HK-2 (cell line): ENCODE measurements at regions not wholly inside any gene's neighbourhood (a gene's known extent, or its start where the extent isn't known, plus 50 kb on each side); places are given as distances from the start of the nearest gene placed in this dataset.
"Not testable (repeated sequence)": the region's sequence is repeated elsewhere in the genome, so short reads cannot be mapped to it uniquely, and the experiment has no call there.

Experiments used
- DNase-seq: peaks from one replicate; pipeline ENCODE4 v3.0.0-alpha.2; 2018; ENCODE audit not compliant: unreplicated experiment

DNA sequence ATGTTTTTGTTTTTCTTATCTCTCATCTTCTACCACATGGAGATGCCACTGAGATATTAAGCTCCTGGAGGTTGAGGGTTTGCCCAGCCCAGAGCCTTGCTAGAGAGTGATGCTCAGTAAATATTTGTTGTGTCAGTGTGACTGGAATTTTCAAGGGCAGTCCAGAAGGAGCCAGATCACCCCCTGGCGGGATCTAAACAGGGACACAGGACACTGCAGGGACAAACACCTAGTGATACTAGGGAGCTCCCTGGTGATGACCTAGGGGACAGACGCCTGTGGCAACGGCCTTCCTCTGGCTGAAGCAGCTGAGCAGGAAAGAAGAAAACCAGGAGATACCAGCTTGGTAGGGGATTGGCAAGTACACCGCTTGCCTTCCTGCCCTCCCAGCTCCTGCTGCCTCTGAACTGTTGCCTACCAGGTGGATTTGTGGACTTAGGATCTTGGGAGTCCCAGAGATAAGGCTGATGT lies 714.4 kb upstream of the TBX3 start:
- DNase-seq: no peak

GRCh38 chr12:115396567-115396966 lies 712.6 kb upstream of the TBX3 start:
- no peak for DNase-seq

DNA sequence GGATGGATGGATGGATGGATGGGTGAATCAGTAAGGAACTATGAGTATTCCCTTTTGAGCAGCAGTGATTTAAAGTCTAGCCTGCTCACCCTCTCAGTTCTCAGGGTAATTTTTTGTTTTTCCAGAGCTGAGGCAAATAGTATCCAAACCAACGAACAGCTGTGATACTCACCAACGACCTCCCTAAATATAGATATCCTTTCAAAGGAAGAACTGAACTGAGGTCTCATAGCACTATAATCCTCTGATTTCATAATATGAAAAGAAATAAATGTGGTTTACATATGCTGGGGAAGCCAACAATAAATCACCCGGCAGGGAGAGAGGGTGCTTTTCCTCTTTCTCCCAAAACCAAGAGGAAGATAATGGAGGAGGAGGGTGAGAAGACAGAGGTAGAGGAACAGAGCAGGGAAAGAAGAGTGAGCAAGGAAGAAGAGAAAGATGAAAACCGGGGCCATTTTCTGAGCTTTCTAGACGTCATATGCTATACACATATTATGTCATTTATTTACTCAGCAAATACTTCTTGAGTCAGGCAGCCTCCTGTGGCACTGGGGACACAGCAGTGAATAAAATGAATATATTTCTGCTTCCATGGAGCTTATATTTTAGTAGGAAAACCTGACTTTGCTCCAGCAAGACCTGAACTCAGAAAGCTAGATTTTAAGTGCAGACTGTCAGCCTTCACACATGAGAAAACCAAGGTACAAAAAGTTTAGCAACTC lies 710.7 kb upstream of the TBX3 start:
- DNase-seq: no peak

GRCh38 chr12:115388139-115388538 lies 704.2 kb upstream of the TBX3 start:
- no peak for DNase-seq

DNA sequence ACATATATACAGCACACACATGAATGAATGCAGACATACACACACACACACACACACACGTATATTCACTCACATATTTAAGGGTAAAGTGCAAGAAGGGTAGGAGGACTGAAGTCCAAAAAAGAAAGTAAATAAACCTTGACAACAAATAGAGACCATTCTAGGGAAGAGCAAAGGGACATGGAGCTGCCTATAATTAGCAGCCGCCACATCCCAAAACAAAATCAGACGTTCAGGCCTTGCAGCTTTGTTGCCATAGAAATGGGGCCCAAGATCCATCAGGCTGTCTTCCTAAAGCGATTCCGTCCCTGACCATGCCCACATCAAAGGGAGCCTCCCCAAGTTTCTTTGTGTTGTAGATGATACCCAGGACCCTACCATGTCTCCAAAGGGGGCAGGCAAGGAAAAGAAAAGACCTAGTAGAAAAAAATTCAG lies 703.5 kb upstream of the TBX3 start:
- DNase-seq: no peak

GRCh38 chr12:115386946-115387345 lies 703.0 kb upstream of the TBX3 start:
- DNase-seq: no peak

- no peak for DNase-seq
Measured at GRCh38 chr12:115385141-115385540, 701.2 kb upstream of the TBX3 start.

DNA sequence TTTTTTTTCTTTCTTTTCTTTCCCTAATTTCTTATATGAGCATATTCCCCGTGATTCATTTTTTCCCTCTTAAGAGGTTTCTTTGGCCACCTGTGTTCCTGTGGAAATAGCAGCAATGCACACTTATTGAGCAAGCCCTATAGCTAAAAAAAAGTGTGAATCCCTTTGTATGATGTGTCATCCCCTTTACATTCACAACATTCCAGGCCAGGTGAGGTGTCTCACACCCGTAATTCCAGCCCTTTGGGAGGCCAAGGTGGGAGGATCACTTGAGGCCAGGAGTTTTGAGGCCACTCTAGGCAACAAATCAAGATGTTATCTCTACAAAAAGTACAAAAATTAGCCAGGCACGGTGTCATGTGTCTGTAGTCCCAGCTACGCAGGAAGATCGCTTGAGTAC lies 700.4 kb upstream of the TBX3 start:
- no peak for DNase-seq

DNA sequence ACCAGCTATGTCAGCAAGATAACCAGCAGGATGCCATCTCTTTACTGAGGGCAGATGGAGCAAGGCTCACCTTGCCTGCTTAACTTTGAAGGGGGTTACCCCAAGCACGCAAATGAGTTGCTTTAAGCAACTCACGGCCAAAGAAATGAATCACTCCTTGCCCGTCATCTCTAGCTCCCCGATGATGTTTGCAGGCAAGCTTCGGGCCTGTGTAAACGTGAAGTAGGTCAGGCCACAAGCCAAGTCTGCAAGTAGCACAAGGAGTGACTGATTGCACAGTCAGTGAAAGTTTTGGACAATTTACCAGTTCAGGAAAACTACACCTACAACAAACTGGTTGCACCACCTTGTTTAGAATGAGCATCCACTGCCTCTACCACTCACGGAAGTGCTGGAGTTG lies 699.7 kb upstream of the TBX3 start:
- DNase-seq: no peak

GRCh38 chr12:115382681-115383080 lies 698.7 kb upstream of the TBX3 start:
- no peak for DNase-seq

- no peak for DNase-seq
Measured at GRCh38 chr12:115380546-115381120, 696.7 kb upstream of the TBX3 start.

GRCh38 chr12:115378291-115378690 lies 694.3 kb upstream of the TBX3 start:
- DNase-seq: no peak

GRCh38 chr12:115377779-115378178 lies 693.8 kb upstream of the TBX3 start:
- no peak for DNase-seq

DNA sequence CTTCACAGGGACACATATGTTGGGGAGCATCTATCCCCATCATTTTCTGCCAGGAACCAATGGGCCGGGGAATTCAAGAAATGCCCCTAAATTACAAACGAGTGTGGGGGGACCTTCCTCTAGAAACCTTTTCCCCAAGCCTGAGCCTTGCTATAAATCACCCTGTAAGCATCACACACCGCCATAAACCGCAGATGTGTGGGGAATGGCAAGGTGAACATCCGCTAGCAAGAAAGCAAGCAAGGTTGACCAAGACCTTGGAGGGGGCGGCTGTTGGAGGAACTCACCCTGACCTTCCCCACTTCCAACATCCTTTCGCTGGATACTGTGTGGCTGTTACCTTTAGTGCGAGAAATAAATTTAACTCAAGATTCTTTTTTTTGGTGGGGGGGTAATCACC lies 693.3 kb upstream of the TBX3 start:
- DNase-seq: no peak

DNA sequence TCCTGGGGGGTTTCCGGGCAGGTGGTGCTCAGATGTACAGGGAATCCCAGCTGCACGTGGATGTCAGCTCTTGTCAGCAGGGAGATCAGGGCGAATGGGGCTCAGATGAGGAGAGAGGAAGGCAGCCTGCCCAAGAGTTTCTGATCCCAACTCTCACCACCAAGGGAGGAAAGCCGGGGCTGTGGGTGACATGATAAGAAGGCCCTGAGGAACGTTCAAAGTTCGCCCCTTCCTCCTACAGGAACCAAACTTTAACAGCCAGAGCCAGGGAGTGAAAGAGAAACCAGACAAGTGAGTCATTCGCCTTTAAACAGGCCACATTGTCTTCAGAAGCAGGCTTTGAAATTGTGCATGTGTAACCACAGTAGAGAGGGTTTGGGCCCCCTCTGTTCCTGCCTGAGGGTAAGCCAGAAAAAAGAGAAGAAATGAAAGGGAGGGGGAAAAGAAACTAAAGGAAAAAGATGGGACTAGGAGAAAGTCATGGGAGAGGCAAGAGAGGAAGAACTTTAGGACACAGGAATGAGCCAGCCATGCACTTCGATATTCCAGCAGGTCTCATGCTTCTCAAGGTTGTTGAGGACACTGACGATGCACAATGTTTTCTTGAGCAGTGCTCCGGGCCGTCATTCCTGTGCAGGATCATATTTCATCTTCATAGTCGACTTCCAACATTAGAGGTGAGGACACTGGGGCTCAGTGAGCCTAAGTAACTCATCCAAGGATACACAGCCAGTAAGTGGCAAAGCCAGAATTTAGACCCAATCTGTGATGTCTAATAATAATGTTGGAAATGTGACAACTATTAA lies 691.4 kb upstream of the TBX3 start:
- DNase-seq: no peak

GRCh38 chr12:115374480-115375185 lies 690.7 kb upstream of the TBX3 start:
- DNase-seq: no peak

DNA sequence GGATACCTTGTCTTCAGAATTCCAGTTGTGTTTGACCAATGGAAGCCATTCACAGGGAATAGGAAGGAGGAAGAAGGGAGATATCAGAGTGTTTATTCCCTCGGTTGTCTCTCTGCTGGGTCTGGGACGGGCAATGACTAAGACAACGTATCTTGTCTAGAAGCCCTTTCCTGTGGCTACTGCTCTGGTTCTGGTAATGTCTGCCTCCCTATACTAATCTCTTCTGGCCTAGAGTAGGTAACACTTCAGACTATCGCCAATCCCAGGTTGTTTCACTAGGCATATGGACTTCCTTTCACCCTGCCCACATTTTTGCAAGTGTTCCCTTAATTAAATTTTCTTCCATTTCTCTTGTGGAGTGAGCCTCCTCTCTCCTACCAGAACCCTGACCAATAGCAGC lies 687.7 kb upstream of the TBX3 start:
- DNase-seq: no peak

DNA sequence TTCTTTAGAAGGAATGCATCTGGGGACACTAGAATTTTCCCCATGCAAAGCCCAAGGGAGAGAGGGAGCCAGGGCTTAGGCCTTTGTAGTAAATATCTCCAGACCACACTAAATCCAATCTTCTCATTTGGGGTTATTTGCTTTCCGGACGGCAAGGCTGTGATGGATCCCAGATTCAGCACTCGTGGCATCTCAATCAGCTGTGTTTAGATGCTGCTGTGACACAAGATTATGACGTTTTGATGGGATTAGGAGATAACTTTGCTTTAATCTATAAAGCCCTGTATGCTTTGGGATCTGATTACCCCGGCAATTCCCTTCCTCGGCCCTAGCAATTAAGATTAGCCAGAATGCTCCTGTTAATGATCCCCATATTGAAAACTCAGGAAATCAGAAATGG lies 686.7 kb upstream of the TBX3 start:
- DNase-seq: no peak

GRCh38 chr12:115370207-115370606 lies 686.2 kb upstream of the TBX3 start:
- DNase-seq: no peak

- not testable (repeated sequence) for DNase-seq
Measured at GRCh38 chr12:115366277-115366676, 682.3 kb upstream of the TBX3 start.

DNA sequence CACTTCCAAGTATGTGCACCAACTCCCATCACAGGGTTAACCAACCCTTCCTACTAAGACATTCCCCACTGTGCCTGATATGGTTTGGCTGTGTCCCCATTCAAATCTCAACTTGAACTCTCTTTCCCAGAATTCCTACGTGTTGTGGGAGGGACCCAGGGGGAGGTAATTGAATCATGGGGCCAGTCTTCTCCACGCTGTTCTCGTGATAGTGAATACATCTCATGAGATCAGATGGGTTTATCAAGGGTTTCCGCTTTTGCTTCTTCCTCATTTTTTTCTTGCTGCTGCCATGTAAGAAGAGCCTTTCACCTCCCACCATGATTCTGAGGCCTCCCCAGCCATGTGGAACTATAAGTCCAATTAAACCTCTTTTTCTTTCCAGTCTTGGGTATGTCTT lies 681.8 kb upstream of the TBX3 start:
- DNase-seq: not testable (repeated sequence)

- no peak for DNase-seq
Measured at GRCh38 chr12:115364921-115365320, 680.9 kb upstream of the TBX3 start.
